GM18907 (cell line): ENCODE measurements at regions not wholly inside any gene's neighbourhood (a gene's known extent, or its start where the extent isn't known, plus 50 kb on each side); places are given as distances from the start of the nearest gene placed in this dataset.

Source experiments
- ATAC-seq: cut with Tn5 transposase; IDR thresholded peaks from one replicate; pipeline ENCODE4 v1.9.1; 2021; ENCODE audit warnings: mild to moderate bottlenecking, moderate library complexity; ENCODE audit not compliant: unreplicated experiment

- ATAC-seq = no peak
Measured at GRCh38 chr12:107490010-107490409, 195.6 kb upstream of the PWP1 start.

- ATAC-seq = no peak
Measured at GRCh38 chr12:107491856-107492255, 193.7 kb upstream of the PWP1 start.

DNA sequence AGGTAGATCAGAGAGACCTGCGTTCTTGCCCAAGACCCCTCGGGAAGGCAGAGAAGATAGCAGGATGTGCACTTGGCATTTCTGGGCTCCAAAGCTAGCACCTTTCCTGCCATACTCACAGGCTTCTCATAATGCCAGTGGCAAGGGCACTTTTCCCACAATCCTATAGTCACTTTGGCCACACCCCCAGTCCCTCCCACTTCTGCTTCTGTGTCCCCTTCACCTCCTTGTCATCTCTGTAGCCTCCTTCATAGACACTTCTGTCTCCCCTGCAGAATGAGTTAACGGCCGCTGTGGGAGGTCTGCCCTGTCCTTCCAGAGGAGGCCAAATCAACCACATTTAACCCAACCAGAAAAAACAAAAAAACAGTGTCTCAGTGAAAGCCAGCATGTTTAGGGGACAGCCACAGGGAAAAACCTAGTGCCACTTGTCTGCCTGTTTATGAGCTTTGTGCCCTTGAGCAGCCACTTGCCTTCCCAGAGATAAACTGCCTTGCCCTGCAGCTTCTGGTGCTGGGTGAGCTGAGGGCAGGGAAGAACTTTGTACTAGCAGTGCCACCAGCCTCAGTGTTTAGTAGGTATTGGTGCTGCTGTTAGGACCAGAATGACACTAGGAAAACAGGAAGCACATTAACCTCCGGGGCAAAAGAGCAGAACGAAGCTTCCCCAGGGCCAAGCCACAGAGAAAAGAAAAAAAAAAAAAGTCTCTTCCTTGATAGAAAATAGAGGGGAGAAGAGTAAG is 193.0 kb upstream of the PWP1 start:
- no peak for ATAC-seq

DNA sequence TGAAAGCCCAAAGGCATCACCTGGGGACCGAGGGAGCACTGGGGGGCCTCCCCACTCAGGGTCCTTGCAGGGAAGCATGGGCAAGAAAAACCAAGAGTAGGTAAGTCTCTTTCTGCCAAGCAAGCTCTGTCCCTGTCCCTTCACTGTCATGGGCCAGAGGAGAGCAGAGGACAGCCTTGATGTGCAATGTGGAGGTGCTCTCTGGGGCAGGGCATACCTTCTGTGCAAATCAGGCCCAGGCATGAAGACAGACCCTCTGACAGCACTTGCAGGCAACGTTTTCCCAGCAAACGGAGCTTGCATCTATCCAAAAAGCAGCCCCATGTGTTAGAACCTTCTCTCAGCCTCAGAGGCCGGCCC is 192.5 kb upstream of the PWP1 start:
- no peak for ATAC-seq

DNA sequence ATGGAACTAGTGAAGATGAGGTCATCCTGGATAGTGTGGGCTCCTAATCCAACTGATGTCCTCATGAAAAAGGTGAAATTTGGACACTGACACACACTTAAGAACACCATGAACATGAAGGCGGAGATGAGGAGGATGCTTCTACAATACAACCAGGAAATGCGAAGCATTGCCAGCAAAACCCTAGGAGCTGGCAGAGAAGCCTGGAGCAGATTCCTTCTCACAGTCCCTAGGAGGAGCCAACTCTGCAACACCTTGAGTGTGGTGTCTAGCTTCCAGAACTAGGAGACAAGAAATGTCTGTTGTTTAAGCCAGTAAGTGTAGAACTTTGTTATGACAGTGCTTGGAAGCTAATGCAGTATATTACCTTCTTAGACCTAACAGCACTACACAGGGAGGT is 191.9 kb upstream of the PWP1 start:
- ATAC-seq = no peak

DNA sequence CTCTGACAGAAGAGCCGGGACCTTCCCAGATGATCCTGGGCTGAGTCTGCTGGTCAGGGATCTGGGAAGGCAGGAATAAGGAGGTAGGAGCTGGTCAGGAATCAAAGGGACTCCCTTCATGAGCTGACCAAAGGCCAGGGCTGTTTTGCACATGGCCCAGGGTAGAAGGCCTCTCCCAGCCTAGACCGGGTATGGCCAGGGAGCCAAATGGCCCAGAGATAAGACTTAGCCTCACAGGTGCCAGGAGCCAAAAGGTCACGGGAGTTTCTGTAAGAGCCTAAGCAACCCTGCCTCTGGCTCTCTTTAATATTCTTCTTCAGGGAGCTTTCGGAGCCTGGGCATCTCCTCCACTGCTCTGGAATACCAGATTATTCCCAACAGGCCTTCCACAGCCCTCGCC is 191.3 kb upstream of the PWP1 start:
- no peak for ATAC-seq

GRCh38 chr12:107495604-107496003 is 190.0 kb upstream of the PWP1 start:
- no peak for ATAC-seq

- ATAC-seq = no peak
Measured at GRCh38 chr12:107497231-107497630, 188.4 kb upstream of the PWP1 start.

DNA sequence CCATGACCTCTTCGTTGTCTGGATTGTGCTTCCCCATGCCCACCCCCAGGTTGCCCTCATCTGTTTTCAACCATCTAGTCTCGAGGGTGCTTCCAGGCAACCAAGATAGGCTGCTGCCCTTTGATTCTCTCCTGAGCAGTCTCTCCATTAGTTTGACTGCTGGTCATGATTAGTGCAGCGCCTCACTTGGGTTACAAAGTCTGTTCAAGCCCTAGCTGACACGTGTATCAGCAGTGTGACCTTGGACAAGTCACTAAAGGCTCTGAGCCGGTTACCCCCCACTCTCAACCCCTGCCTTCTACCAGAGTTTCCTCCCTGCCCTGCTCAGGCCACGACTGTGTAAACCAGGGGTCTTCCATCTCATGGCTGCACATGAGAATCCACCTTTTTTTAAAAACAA is 185.3 kb upstream of the PWP1 start:
- no peak for ATAC-seq

DNA sequence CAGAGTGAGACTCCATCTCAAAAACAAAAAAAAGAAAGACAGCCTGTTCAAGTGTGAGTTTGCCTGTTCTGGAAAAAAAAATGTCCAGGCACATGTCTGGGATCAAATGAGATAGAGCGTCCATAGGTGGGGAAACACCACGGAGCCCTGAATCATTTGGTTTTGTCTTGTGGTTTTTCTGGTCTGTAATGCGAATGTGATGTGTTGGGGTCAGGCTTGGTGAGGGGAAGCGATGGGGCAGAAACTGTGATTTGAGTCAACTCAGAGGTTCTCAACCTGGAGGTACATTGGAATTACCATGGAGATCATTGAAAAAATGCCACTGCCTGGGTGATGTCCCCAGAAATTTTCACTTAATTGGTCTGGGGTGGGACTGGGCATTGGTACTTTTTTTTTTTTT is 183.9 kb upstream of the PWP1 start:
- no peak for ATAC-seq

DNA sequence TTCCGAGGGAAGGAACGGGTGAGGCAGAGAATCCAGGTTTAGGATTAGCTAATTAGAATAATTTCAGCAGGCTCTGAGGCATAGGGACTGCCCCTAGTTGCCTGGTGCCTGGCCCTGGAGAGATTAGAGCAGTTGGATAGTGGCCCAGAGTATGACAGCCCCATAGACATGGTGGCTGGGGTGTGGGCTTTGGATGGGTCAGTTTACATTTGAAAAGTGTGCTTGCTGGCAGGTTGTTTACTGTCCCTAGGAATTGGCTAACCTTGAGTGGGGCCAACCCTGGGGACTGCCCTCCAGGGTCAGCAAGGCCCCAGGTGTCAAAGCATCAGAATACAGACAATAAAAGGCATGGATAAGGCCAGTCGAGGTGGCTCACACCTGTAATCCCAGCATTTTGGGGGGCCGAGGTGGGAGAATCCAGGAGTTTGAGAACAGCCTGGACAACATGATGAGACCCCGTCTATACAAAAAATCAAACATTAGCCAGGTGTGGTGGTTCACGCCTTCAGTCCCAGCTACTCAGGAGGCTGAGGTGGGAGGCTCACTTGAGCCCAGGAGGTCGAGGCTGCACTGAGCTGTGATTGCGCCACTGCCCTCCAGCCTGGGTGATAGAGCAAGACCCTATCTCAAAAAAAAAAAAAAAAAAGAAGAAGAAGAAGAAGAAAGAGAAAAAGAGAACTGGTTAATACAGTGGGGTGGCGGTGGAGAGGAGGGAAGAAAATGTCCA is 182.3 kb upstream of the PWP1 start:
- no peak for ATAC-seq

DNA sequence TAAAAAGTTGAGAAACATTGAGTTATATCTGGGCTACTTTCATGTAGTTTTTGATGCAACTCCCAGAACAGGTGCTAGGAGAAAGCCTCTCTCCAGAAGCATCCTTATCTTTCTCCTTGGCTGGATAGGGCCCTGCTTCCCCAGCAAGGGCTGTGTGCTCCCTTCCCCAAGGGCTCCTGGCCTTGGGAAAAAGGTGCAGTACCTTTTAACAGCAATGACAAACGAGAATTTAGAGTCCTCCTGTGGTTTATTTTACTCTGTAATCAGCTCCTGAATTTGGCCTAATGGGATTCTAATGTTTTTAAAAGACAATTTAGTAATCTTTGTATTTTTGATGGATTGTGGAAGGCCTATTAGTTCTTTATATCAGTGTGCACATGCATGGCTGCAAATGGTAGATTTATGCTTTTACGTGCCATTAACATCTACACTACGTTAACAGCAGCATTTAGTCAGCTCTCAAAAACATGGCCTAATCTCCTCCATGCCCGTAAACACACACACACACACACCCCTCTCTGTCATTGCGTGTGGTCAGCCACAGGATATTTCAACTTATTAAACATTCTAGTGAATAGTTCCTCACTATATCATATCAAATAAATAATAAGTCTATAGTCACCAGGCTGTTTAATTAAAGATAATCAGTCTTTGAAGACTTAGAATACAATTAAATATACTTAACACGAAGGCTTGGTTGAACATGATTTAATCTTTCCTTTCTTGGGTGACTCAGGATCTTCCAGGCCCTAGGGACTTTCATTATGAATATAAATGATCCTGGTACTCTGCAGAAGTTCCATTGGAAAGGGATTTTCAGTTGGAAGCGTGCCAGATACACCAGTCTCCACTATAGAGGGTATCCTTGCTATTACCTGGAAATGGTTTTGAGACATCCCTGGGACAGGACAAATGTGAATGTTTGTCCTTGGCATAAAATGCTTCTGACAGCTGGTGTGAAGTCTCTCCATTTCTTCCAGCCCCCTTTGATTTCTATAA is 181.4 kb upstream of the PWP1 start:
- ATAC-seq = no peak

GRCh38 chr12:107509421-107509820 is 176.2 kb upstream of the PWP1 start:
- ATAC-seq = no peak

DNA sequence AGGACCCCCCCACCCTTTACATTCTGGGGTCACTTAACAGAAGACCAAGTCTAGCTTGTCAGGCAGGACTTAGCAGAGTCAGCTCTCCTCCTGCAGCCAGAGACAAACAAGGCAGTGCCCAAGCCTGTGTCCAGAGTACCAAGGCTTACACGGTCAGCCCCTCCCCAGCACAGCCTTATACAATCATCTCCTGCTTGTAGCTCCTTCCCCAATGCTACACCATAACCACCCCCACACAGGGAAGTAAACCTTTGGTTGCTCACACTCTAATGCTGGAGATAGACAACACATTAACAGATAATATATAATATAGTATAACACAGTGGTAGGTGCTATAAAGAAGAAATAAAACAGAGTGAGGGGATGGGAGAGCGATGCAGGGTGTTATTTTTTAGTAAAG is 175.4 kb upstream of the PWP1 start:
- ATAC-seq = no peak

DNA sequence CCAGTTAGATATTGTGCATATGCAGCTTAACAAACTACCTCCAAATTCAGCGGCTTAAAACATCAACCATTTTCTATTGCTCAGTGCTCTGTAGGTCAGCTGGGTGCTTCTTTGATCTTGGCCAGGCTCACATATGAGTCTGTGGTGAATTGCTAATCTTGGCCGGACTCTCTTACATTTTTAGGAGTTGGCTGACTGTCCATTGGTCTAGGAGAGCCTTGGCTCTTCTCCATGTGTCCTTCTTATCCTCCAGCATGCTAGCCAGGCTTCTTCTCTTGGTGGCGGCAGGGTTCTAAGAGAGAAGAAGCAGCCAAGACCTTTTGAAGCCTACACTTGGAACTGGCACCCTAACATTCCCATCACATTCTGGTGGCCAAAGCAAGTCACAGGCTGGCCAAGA is 174.3 kb upstream of the PWP1 start:
- ATAC-seq = no peak

- ATAC-seq = no peak
Measured at GRCh38 chr12:107512391-107512790, 173.2 kb upstream of the PWP1 start.

DNA sequence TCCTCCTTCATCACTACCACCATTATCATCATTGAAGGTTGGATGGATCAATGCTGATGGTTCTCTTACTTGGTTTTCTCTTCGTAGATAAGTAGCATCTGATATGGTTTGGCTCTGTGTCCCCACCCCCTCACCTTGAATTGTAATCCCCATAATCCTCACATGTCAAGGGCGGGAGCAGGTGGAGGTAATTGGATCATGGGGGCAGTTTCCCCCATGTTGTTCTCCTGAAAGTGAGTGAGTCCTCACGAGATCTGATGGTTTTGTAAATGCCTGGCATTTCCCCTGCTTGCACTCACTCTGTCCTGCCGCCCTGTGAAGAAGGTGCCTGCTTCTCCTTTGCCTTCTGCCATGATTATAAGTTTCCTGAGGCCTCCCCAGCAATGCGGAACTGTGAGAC is 172.4 kb upstream of the PWP1 start:
- no peak for ATAC-seq

- ATAC-seq = no peak
Measured at GRCh38 chr12:107513636-107514400, 171.8 kb upstream of the PWP1 start.

DNA sequence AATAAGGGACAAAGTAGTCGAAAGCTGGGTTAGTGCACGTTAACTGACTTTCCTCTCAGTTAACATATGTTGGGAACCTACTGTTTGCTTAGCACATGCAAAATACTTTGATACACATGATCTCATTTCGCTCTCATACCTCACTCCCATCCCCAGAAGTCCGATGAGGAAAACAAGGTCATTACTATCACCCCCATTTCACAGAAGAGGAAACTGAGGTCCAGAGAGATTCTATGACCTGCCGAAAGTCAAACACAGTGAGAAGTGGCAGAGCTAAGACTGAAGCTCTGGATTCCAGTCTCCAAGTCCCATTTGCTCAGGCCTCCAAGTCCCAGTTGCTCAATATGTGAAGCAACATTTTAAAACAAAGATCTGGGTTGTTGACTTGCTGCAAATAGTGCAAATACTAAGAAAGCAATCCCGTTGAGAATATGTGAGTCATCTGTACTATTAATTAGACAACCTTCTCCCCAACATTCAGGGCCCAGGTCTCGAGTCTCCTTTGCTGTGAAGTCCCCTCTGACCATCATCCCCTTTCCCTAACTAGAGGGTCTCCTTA is 170.6 kb upstream of the PWP1 start:
- ATAC-seq = no peak

GRCh38 chr12:107515446-107515958 is 170.1 kb upstream of the PWP1 start:
- ATAC-seq = no peak
